Omental fat pad (tissue), 3 donors: ENCODE measurements at regions not wholly inside any gene's neighbourhood (a gene's known extent, or its start where the extent isn't known, plus 50 kb on each side); places are given as distances from the start of the nearest gene placed in this dataset.
"Not testable (repeated sequence)": the region's sequence is repeated elsewhere in the genome, so short reads cannot be mapped to it uniquely, and the experiment has no call there.

Experiments
- ATAC-seq: fragments of 150-250 bp; one replicate; pipeline ENCODE4 v1.9.1; 2016; ENCODE audit warnings: mild to moderate bottlenecking, moderate library complexity; ENCODE audit not compliant: low FRiP score
- DNase-seq: peaks from one replicate; pipeline ENCODE4 v3.0.0-alpha.2; 2019; ENCODE audit warnings: low spot score
- CTCF ChIP-seq, 3 donors: fragments of 450-650 bp; IDR thresholded peaks; one replicate each; pipeline ENCODE4 v1.5.1; 2016 to 2017; ENCODE audit warnings: antibody characterized with exemption in 3 of 3, mild to moderate bottlenecking in 3 of 3, moderate library complexity in 2 of 3

DNA sequence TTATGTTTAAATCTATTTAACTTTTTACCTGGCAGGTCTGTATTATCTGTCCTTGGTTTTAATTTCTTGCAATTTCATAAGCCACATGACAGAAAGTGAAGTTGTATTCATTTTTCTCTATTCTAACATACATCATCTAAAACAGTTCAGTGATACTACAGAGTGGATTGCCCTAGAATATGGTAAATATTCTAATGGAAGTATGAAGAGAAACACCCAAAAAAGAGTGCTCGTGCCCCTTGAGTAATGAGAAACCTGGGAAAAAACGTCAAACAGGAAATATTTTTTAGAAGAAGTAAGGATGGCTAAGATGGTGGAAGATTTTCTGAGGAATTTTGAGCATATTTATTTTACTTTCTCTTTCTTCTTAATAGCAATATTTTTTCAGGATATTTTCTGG, 261.1 kb upstream of the CBLB start:
- TF ChIP-seq CTCF (IDR thresholded peaks at IDR 0.05) = no peak
- ATAC-seq (no peak), DNase-seq (no peak)

DNA sequence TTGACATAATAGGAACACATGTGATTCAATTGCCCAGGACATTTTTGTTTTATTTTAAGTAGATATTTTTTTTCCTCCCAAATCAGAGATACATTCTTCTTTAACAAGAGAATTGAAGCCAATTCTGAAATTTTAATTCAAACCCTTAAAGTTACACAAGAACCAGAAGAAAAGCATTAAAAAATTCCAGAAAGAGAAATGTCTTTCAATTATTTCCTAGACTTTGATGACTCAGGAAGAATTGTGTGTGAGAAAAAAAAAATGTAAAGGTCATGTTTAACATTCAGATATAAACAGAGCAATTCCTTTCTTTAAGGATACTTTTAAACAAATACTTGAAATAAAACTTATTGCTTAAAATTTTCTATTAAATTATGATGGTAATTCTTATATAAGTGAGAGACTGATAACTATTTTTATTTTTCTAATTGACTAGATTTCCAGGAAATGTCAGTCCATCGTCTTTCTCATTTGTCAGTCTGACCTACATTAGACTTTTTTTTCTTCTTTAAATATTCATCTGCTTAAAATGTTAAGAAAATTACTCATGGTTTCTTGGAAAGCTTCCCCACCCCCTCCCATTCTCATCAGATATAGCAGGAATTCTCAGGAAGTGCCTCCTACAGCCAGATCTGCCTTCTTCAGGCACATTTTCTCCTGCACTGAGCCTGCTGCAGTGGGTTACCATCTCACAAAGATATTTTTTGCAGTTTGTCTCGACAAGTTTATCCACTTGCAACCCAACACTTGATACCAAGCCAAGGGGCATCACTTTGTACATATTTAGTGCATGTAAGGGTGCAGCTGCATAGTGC, 261.8 kb upstream of the CBLB start:
- no peak for DNase-seq
- TF ChIP-seq CTCF (IDR thresholded peaks at IDR 0.05) = no peak

GRCh38 chr3:106135451-106136160, 266.8 kb upstream of the CBLB start:
- no peak for ATAC-seq
- no peak for DNase-seq
- TF ChIP-seq CTCF (IDR thresholded peaks at IDR 0.05) = no peak

More for the DNA sequence above, 261.8 kb upstream of the CBLB start:
- peak; percentile 86 for ATAC-seq

DNA sequence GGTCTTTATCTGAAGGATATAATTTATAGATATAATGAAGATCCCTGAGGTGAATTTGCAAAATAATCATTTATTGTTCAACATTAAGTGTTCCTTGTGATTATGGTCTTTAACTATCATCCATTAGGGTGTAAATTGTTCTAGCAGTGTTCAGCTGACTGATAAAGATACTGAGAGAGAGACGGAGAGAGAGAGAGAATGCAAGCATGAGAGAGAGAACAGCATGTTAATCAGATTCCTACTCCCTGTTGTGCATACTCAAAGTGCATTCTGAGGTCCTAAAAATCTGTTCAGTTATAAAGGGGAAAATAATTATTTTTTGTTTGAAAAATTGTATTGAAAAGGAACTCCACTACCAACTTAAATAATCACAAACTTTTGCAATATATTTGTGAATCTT, 271.0 kb upstream of the CBLB start:
- ATAC-seq (no peak), DNase-seq (no peak)
- TF ChIP-seq CTCF (IDR thresholded peaks at IDR 0.05) = no peak

GRCh38 chr3:106140431-106140830, 271.6 kb upstream of the CBLB start:
- peak; percentile 51 for ATAC-seq
- TF ChIP-seq CTCF (IDR thresholded peaks at IDR 0.05) = no peak
- DNase-seq = no peak

DNA sequence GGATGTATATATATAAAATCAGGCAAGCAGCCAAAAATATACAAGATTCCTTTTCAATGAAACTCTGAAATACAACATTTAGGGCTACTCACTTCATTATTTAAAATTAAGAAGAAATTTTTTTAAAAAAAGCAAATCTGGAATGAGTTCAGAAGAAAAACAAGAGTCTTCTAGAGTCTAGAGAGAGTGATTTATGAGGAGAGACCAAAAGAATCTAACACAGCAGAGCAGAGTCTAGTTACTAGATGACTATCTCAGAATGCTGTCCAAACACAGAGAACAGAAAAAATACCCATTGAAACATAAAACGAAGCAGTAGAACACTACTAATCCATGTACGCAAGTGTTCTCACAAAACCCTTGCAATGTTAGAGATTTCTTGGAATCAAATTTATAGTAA, 275.2 kb upstream of the CBLB start:
- no peak for TF ChIP-seq CTCF (IDR thresholded peaks at IDR 0.05)
- ATAC-seq (no peak), DNase-seq (no peak)

- not testable (repeated sequence) for ATAC-seq
Measured at GRCh38 chr3:106148440-106149082, 279.7 kb upstream of the CBLB start.

More at GRCh38 chr3:106148440-106149082, 279.7 kb upstream of the CBLB start:
- not testable (repeated sequence) for DNase-seq
